ENCODE measurements at regions not wholly inside any gene's neighbourhood (a gene's known extent, or its start where the extent isn't known, plus 50 kb on each side); places are given as distances from the start of the nearest gene placed in this dataset.

DNA sequence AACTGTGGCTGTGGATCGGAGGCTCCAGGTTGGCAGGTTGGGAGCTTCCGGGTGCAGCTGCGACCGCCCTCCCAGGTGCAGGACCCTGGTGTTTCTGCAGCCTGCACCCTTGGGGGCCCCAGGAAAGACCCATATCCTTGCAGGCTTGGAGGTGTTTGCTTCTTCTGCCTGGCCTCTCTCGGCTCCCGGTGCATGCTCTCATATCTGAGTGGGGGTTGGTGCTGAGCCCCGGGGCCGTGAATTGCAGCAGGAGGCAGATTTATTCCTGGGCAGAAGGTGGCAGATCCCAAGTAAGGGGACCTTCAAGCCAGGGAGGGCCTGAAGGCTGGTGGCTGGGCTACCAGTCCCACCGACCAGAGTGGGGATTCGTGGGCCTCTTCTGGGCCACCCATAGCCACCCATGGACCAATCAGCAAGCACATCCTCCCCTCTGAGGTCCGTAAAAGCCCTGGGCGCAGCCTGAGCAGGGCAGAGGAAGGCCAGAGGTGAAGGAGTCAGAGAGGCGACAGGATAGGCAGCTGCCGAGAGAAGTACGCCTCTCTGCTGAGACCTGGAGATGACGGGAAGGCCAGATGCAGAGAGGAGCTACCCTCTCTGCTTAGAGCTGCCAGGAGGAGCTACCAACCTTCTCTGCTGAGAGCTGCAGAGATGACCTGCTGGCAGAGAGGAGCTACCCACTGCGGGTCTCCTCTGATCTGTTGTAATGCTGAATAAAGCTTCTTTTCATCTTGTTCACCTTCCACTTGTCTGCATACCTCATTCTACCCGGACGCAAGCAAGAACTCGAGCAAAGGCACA, 1279.0 kb upstream of the LRRTM1 start:
- CTCF ChIA-PET, result interaction anchor here (1.4 kb wide), 1 partner anchor 10 kb away, joined by 4 read pairs; no protein-coding TSS in a partner anchor
- POLR2A ChIA-PET, result no interaction called here
- TF ChIP-seq, protein P1, sequence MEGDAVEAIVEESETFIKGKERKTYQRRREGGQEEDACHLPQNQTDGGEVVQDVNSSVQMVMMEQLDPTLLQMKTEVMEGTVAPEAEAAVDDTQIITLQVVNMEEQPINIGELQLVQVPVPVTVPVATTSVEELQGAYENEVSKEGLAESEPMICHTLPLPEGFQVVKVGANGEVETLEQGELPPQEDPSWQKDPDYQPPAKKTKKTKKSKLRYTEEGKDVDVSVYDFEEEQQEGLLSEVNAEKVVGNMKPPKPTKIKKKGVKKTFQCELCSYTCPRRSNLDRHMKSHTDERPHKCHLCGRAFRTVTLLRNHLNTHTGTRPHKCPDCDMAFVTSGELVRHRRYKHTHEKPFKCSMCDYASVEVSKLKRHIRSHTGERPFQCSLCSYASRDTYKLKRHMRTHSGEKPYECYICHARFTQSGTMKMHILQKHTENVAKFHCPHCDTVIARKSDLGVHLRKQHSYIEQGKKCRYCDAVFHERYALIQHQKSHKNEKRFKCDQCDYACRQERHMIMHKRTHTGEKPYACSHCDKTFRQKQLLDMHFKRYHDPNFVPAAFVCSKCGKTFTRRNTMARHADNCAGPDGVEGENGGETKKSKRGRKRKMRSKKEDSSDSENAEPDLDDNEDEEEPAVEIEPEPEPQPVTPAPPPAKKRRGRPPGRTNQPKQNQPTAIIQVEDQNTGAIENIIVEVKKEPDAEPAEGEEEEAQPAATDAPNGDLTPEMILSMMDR (IDR thresholded peaks at IDR 0.05; ENCODE audit: control extremely low read depth, extremely low read depth, low read depth, missing control alignments), result no peak
- no peak for DNase-seq (ENCODE audit: extremely low spot score)

DNA sequence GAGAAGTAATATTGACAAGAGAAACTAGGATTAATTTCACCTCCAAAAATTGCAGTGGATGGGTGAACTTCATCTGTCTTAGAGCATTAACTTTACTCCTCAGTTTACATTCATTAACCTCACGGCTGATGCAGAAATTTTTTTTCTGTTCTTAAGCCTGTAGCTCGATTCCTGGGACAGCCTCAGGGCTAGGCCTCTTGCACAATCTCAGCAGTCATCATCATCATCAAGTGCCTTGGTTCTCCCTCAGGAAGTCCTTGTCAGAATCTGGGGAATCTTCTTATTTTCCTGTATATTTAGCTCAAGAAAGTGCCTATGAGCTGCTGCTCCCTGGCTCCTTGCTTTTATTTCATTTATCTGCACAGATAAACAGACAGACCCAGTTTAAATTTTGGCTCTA, 1272.2 kb upstream of the LRRTM1 start:
- POLR2A ChIA-PET, result no interaction called here
- CTCF ChIA-PET, result no interaction called here

DNA sequence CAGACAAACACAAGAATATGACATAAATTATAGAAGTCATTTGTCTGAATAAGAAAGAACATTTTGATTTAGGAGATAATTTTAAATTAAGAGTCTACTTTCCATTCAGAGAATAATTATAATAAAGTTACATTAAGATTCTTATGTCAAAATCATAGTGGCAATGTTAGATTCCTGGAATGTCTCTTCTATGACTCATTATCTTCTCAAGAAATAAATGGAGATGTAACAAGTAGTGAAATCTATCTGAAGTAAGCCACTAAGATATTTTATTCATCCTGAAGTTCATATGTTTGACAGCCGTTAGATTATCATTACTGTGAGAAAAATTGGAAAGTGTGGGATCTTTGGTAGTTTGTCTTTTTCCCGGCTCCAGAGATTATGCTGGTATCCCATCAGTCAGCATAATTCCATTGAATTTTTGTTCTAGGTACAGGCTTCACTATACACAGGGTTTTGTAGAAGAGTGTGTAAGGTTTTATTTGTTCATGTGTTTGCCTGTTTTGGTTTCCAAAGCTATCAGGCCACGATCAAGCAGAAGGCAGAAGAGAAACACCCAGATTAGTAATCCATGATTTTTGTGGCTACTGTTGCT, 1246.6 kb upstream of the LRRTM1 start:
- POLR2A ChIA-PET, result no interaction called here
- CTCF ChIA-PET, result no interaction called here
- DNase-seq (ENCODE audit: extremely low spot score), result no peak
- TF ChIP-seq, protein P1 (IDR thresholded peaks at IDR 0.05; ENCODE audit: control extremely low read depth, extremely low read depth, low read depth, missing control alignments), result no peak

More for the DNA sequence above, 1272.2 kb upstream of the LRRTM1 start:
- TF ChIP-seq, protein P1 (IDR thresholded peaks at IDR 0.05; ENCODE audit: control extremely low read depth, extremely low read depth, low read depth, missing control alignments), result no peak
- DNase-seq (ENCODE audit: extremely low spot score), result no peak

DNA sequence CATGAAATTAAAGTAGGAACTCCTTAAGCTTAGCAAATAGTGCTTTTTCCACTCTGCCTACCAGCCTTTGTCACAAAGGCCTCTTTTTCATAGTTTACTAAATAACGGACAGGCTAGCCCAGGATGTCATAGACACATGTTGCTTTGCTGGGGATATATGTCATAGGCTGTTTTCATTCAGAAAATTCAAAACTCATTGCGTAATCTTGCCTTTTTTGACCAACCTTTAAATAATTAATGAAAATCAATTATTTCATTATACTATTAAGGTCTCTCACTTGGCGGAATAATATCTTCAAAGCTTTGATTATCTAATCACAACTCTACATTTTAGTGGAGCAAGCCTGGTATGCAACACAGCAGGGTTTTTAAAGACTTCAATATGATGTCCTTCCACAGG, 1245.7 kb upstream of the LRRTM1 start:
- CTCF ChIA-PET, result interaction anchor here (1.0 to 1.2 kb wide), 2 partner anchors 20 to 48 kb away, joined by 3 read pairs; no protein-coding TSS in a partner anchor
- POLR2A ChIA-PET, result no interaction called here
- no peak for DNase-seq (ENCODE audit: extremely low spot score)
- TF ChIP-seq, protein P1 (IDR thresholded peaks at IDR 0.05; ENCODE audit: control extremely low read depth, extremely low read depth, low read depth, missing control alignments), result no peak

DNA sequence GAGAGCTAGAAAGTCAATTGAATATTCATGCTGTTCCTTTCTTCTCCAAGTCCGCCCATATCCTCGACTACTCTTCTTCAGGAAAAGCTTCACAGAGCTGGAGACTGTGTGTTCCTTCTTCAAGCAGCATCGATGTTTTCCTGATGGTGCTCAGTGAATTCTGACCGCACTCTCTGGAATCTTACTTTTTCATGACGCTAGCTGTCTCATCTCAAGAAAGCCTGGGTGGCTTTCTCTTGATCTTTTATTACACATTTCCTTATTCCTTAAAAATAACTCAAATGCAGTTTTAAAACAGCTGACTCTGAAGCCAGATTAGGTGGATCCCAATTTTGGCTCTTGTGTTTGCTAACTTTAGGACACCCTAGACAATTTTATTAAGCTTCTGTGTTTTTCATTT, 1245.1 kb upstream of the LRRTM1 start:
- ChIA-PET CTCF (interaction anchor here (1.0 to 1.2 kb wide), 2 partner anchors 19 to 49 kb away, joined by 3 read pairs; no protein-coding TSS in a partner anchor), POLR2A (no interaction called here)
- no peak for DNase-seq (ENCODE audit: extremely low spot score)
- TF ChIP-seq, protein P1 (IDR thresholded peaks at IDR 0.05; ENCODE audit: control extremely low read depth, extremely low read depth, low read depth, missing control alignments), result no peak

DNA sequence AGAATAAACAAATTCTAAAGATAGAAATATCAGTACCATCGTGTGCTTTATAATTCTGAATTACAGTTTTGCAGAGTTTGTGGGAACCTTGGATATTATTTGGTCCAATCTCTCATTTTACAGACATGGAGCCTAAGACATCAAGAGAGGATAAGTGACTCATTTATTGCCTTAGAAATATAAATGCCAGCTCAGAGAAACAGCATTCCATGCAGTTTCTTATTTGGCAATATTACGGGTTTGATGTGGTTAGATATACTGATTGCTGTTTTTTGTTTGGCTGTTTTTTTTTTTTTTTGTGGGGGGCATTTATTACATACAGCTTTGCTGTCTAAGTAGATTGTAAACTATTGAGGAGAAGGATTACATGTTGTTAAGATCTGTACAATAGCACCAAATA, 1241.1 kb upstream of the LRRTM1 start:
- CTCF ChIA-PET, result no interaction called here
- TF ChIP-seq, protein P1 (IDR thresholded peaks at IDR 0.05; ENCODE audit: control extremely low read depth, extremely low read depth, low read depth, missing control alignments), result no peak
- POLR2A ChIA-PET, result no interaction called here
- no peak for DNase-seq (ENCODE audit: extremely low spot score)
